ENCODE measurements at regions not wholly inside any gene's neighbourhood (a gene's known extent, or its start where the extent isn't known, plus 50 kb on each side); places are given as distances from the start of the nearest gene placed in this dataset.

- TF ChIP-seq CTCF (IDR thresholded peaks at IDR 0.05; ENCODE audit: borderline replicate concordance, extremely low read depth, low read length, poor library complexity, severe bottlenecking) (no peak), EZH2 (IDR thresholded peaks at IDR 0.05; ENCODE audit: borderline replicate concordance, low read depth, low read length, severe bottlenecking) (no peak)
Observed at GRCh38 chr9:6080154-6080716, 64.8 kb upstream of the RANBP6 start.
